ENCODE measurements at regions not wholly inside any gene's neighbourhood (a gene's known extent, or its start where the extent isn't known, plus 50 kb on each side); places are given as distances from the start of the nearest gene placed in this dataset.

- TF ChIP-seq, protein P1, sequence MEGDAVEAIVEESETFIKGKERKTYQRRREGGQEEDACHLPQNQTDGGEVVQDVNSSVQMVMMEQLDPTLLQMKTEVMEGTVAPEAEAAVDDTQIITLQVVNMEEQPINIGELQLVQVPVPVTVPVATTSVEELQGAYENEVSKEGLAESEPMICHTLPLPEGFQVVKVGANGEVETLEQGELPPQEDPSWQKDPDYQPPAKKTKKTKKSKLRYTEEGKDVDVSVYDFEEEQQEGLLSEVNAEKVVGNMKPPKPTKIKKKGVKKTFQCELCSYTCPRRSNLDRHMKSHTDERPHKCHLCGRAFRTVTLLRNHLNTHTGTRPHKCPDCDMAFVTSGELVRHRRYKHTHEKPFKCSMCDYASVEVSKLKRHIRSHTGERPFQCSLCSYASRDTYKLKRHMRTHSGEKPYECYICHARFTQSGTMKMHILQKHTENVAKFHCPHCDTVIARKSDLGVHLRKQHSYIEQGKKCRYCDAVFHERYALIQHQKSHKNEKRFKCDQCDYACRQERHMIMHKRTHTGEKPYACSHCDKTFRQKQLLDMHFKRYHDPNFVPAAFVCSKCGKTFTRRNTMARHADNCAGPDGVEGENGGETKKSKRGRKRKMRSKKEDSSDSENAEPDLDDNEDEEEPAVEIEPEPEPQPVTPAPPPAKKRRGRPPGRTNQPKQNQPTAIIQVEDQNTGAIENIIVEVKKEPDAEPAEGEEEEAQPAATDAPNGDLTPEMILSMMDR (IDR thresholded peaks at IDR 0.05 in 8 of 11, conservative IDR thresholded peaks at IDR 0.05 in 3 of 11), result no peak
- TF ChIP-seq POLR2A (IDR thresholded peaks at IDR 0.05) (no peak), POLR2AphosphoS5 (IDR thresholded peaks at IDR 0.05) (no peak)
Observed at GRCh38 chr1:55741516-55741915, 526.4 kb upstream of the USP24 start.
